Sigmoid colon (tissue), 4 donors: ENCODE measurements at regions not wholly inside any gene's neighbourhood (a gene's known extent, or its start where the extent isn't known, plus 50 kb on each side); places are given as distances from the start of the nearest gene placed in this dataset.

Experiments
- CTCF ChIP-seq, 4 experiments: fragments of 450-650 bp in 3 of 4; fragments of 200-600 bp in 1 of 4; IDR thresholded peaks; one replicate each; pipeline ENCODE4 v1.5.1; 2016 to 2019; ENCODE audit warnings: antibody characterized with exemption in 4 of 4, mild to moderate bottlenecking in 3 of 4, moderate library complexity in 2 of 4
- POLR2A ChIP-seq, 2 donors: fragments of 450-650 bp; IDR thresholded peaks; one replicate each; pipeline ENCODE4 v1.6.1; 2016; ENCODE audit warnings: antibody characterized with exemption in 2 of 2, mild to moderate bottlenecking in 2 of 2, moderate library complexity in 2 of 2
- POLR2AphosphoS5 ChIP-seq, 4 donors: sonication (generic); formaldehyde crosslinking; IDR thresholded peaks; one replicate each; pipeline ENCODE4 v1.6.1; 2017; ENCODE audit warnings: antibody characterized with exemption in 4 of 4

DNA sequence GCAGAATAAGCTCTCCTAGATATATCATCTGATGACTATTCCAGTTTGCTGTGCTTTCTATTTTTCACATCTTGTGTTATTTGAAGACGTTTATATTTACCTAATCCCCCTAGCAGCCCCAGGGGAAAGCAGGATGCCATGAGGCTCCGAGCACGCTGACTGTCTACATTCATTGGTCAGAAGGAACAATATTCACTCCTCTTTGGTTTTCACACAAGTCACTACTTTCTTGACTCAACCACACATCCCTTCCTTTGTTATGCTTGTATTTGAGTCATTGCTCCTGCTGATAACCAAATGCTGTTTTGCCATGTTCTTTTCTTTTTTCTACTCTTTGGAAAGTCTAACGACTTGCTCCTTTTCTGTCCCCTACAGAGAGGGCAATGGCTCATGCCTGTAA, 86.5 kb upstream of the SLC38A2 start:
- TF ChIP-seq CTCF (IDR thresholded peaks at IDR 0.05) = no peak
- no peak for TF ChIP-seq POLR2A (IDR thresholded peaks at IDR 0.05)
- TF ChIP-seq POLR2AphosphoS5 (IDR thresholded peaks at IDR 0.05) = no peak
